Stimulated activated CD4-positive, alpha-beta T cell treated with anti-CD3 and anti-CD28 coated beads, Interleukin-1b, Interleukin-23, amount 100 ng/mL, for 4 hours (primary cell): ENCODE measurements at regions not wholly inside any gene's neighbourhood (a gene's known extent, or its start where the extent isn't known, plus 50 kb on each side); places are given as distances from the start of the nearest gene placed in this dataset.

Experiments used
- DNase-seq, 2 donors: peaks; one replicate each; pipeline ENCODE4 v3.0.0-alpha.2; 2020; ENCODE audit warnings: low read depth in 2 of 2

DNA sequence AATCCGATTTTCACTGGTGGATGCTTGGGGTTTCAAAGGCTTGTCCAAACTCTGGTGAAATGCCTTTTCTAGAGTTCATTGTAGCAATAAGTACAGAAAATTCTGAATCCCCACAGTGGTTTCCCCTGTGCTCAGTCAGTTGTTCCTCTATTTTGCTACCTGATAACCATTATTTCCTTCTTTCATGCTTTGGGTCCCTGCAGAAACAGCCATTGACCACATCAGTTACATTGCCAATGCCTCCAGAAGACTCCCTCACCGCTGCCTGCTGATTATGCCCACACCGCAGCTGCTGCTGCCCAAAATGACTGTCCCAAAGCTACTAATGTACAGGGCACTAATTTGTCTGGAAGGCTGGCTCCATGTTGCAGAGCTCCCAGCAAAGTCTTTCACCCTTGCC lies 517.3 kb downstream of the KLF12 start:
- no peak for DNase-seq

DNA sequence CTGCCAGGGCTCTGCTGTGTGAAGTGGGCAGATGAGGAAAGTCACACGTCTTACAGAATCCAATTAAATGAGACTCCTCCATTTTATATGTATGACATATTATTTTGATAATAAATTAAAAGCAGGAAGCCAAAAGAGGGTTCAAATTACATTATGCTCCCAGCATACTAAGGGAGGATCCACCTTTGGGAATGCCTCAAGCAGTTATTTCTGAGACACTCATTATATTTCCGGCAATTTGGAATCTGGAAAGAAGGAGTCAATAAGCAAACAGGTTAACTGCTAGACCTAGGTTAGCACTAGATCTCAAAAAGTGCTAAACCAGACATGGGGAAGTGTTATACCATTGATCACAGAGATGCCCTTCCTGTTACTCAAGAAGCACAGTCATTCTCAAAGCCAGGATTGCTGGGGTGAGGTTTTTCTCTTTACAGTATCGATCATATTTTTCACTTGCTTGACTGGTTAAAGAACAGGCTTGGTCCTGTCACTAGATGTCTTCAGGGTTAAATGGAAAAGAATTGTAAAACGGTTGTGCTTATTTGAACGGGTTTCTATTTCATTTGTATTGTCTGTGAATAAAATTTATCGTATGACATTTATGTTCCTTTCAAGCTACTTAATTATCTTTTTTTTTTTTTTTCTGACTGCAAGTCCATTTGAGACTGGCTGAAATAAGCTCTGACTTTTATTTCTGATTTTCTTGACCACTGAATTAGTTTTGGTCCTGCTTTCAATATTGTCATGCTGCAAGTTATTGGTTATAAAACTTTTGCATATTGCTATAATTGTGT lies 523.2 kb downstream of the KLF12 start:
- DNase-seq: no peak

DNA sequence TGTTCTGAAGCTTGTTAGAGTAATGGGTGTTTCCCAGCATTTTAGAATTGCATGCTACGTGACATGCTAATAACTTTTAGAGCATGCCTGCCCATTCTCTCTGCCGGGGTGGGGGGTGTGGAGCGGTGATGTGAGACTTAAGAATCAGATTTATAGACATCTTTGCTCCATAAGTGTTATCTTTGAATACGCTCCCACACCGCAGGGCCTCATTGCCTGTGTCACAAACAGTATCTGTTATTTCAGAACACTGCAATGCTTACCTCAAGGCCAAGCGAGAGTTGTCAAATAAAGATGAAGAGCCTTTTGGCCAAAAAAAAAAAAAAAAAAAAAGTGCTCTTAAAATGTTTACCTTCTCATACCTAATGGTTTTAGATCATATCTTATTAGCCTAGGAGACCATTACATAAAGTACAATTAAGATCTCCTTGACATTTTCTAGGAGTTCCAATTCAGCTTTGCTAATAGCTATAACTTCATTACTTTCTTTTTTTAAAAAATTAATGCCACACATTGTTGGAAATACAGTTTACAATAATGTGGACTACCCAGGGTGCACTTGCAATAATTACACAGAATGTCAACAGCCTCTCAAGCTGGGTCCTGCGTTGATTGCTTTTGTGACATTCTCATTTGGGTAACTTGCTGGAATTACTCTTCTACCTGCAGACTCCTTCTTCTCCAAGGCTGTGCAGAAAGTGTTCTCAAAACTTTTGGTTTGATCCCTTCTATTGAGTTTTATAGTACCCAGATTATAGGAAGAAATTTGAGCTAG lies 525.3 kb downstream of the KLF12 start:
- no peak for DNase-seq

DNA sequence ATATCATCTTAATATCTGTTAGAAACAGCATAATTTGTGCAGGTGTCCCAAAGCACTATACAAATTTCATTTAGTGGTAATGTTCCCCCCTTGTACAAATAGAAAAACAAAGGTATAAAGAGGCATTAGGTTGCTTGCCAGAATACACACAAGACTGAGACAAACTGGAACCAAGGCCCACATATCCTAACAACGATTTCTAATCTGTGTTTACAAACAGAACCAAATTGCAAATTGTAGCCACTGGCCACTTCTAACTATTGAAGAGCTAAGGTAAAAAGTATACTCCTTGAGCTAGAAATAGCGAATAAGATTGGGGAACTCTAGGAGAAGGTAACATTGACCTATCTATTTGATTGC lies 526.1 kb downstream of the KLF12 start:
- no peak for DNase-seq

DNA sequence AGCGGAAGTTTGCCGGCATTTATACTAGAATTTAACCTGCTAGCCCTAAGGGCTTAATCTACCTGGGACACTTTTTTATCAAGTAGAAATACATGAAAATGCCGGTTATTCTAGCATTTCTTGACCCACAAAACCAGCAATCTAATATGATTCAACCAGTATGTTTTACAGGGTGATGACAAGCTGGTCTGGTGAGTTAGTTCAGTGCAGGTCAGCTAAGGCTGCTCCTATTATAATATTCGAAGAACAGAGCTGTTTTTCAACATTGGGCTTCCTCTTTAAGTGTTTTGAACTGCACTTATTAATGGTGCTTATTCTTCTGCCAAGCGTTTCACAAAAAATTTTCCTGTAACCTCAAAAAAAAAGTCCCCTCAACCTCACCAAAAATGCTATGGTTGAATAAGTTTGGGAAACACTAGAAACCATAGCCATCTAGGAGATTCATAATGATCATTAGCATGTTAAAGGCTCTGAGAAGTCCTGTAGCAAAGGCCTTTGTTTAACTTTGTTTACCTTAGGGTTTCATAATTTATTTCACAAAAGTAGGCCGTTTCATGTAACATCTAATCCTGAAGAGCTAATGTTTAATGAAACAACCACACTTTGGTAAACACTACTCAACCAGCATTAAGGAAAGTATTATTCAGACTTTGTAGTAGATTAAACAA lies 526.6 kb downstream of the KLF12 start:
- DNase-seq: no peak

DNA sequence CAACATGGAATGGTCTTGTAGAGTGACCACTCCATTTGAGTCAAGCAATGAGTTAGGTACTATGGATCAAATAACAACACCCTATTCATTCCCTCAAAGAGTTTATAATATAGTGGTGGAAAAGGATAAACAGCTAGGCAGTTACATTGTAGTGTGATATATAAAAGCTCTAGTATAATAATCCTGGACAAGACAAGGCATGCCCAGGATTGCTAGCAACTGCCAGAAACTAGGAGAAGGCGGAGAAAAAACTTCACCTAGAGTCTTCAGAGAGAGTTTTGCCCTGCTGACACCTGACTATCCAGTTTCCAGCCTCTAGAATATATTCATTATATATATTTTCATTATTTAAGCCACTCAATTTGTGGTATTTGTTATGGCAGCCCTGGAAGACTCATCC lies 530.6 kb downstream of the KLF12 start:
- no peak for DNase-seq

DNA sequence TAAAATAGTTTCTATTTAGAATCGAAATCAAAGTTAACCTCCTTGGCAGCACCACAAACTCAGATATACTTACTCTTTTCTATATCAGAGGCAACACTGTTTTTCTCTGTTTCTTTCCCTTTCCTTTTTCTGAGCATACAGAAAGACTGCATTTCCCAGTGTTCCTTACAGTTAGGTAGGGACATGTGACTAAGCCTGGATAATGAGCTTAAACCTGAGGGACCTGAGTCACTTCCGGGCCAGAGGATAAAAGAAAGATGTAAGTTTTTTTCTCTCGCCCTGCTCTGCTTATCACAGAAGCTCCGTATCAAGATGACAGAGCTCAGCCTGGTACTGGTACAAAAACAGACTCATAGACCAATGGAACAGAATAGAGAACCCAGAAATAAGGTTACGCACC lies 531.9 kb downstream of the KLF12 start:
- DNase-seq: no peak

DNA sequence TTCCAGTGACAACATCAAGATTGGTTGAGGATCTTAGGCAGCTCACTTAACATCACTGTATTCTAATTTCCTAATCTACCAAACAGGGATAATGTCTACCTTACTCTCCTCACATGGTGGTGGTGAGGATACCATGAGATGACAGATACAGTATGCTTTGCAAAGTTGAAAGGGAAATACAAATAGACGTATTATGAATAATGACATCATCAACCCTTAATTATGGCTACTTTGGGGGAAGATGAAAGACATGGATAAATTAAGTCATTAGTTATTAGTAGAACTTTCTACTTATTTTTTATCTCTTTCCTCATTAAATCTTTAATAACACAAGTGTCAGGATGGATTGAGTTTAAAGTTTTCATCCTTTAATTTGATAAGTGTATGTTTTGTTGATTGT lies 532.5 kb downstream of the KLF12 start:
- DNase-seq: no peak

DNA sequence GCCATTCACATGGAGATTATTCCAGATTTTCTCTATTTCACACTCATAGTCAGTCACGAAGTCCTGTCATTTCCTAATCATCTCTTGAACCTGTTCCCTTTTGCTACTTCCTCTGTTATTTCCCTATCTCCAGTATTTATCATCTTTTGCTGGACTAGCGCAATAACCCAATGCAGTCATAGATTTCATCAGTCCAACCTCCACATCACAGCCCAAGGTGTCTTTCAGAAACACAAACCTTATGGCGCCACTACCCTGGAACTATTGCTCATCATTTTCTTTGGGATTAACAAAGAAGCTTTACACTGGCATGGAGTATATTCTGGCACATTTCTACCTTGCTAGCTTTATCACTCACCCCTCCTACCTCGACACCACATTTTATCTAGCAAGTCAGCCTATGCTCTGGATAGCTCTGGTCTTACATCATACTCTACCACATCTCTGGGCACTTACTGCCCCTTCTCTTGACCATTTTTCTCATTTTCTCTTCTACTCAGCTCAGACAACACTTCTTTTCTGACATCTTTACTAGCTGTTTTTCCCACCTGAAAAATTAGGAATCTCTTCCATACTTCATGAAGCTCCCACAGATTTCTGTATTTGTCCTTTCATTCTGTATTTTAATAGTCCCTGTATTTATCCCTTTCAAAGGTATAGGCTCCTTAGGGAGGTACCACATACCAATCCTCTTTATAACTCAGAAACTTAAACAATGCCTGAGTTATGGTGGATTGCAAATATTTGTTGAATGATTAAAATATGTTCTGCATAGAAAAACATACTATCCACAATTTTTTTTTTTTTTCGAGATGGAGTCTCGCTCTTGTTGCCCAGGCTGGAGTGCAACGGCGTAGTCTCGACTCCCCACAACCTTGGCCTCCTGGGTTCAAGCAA lies 534.7 kb downstream of the KLF12 start:
- DNase-seq: no peak

DNA sequence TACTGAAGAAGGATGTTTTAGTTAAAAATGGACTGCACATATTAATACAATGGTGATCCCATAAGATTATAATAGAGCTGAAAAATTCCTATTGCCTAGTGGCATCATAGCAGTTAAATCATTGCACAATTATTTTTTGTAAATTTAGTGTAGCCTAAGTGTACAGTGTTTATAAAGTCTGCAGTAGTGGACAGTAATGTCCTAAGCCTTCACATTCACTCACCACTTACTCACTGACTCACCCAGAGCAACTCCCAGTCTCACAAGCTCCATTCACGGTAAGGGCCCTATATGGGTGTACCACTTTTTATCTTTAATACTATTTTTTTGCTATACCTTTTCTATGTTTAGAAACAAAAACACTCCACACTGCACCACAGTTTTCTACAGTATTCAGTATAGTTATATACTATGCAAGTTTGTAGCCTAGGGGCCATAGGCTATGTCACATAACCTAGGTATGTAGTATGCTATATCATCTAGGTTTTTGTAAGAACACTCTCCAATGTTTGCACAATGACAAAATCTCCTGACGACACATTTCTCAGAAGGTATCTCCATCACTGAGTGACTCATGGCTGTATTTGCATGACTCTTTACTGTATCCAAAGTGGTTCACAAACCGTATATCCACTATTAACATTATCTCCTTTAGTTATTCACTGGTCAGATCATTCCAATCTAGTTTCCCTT lies 536.0 kb downstream of the KLF12 start:
- no peak for DNase-seq

DNA sequence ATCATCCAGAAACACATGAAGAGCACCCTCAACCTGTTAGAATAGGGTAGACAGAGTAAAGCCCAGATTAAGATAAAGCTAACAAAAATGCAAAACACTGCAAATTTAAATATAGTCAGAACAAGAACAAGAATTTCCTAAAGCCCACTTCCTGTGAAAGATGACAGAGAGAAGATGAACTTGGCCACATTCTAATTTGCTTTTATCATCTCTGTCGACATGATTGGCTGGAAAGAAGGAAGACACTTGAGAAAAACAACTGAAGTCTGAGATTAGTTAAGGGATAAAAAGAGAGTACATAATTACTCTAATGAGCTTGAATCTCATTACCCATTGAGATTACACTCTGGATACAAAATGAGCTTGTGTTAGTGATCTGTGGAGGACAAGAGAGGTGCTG lies 537.6 kb downstream of the KLF5 start:
- no peak for DNase-seq

DNA sequence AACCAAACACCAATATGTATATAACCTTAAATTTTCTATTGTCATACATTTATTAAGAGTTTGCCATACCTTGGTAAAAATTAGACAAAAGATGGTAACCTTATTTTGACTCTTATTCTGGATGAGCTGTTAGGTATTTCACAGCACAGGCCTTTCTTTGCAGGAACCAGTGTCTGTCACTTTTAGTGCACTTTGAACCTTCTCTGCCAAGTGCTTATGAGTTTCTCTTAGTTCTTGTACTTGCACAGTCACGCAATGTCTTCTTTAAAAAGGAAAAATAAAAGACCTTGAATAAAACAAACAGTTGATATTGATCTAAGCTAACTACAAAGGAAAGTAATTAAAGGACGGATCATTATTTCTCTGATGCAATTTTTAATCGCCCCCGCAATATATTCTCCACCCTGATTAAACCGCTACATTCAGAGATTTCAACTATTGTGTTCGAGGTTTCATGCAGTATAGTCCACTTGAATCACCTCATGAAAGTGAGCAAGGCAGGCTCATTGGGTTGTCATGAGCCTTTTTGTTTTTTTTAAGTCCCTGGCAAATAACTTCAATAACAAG lies 534.5 kb downstream of the KLF5 start:
- DNase-seq: no peak

DNA sequence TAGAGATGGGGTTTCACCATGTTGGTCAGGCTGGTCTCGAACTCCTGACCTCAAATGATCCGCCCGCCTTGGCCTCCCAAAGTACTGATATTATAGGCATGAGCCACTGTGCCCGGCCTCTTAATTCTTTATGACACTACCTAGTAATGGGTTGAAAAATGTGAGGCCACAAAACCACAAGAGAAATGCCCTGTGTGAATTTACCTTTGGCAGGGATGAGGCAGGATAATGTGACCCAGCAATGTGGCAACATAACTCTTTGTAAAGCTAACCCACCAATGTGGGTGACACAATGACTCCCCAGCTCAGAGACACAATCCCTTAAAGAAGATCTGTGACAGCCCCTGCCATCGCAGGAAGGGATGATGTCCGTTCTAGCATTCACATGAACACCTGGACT lies 533.1 kb downstream of the KLF5 start:
- no peak for DNase-seq

DNA sequence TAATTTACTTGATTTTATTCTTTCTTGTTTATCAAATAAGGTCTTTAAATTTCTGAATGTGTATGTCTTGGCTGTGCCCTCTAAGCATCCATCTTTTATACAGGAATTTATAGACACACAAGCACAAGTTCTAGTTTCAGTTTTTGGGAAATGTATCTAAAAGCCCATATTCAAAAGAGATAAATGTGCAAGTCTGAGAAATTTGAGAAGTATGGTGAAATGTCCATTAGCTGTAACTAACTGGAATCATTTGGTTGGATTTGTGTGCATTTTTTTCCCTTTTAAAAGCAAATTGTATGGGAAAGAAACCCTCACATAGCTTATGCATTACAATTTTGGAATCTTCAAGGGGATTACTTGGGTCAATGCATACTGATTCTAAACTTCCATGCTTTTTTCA lies 532.0 kb downstream of the KLF5 start:
- DNase-seq: no peak

DNA sequence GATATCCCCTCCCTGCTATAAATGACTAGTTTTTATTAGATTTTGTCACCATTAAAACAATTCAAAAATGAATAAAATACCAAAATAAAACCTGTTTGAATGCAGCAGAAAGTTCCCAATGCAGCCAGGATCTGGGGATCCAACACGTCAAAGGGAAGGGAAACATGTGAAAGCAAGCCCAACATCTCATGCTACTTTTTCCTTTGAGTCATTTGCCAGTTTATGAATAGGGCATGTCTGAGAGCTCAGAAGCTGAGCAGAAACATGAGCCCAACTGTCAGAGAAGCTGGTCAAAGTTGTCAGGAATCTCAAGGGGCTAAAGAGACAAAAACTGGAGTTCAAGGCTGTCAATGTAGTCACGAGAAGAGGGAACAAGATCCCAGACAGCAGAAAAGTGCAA lies 526.4 kb downstream of the KLF5 start:
- DNase-seq: no peak

DNA sequence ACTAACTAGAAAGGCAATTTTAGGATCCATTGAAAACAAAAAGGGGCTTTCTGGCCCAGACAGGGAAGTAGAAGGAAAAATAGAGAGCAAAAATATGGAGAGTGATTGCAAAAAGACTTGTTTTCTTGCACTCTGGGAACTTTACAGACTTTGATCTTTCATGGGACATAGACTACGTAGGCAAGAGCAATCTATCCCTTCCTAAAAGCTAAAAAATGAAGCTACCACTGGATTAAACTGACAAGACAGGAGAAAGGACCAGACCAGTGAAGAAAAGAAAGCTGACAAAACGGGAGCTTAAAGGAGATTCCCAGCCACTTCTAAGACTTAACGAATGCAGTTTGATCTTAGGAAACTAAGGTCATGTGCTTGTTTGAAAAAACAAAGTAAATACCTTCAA lies 524.5 kb downstream of the KLF5 start:
- no peak for DNase-seq

DNA sequence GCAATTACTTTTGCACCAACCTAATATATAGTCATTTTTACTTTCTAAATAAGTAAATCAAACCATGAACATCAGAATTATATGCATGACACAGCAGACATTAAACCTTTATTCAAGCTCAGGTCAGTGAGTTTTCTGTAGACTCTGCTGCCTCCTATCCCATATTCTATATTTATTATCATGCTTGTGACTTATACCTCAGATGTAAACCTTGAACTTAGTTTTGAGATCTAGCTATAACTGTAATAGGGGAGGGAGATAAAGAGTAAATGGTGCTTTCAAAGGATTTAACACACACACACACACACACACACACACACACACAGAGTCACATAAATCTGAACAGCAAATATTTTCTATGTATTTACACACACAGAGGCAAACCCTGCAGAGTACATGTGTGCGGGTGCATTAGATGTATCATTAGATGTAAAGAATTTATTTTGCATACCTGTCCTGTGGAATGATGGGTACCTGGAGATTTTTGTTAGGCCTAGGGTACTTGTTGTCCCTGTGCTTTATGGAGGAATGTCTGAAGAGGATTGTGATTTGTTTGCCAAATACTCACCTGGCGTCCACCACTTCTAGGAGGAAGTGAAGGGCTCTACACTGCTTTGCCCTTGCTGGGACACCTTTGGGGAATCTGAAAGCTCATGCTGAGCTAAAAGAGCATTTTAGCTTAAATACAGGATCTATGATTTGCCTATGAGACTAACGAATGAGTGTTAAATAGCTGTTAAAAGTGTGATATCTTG lies 521.9 kb downstream of the KLF5 start:
- DNase-seq: no peak

DNA sequence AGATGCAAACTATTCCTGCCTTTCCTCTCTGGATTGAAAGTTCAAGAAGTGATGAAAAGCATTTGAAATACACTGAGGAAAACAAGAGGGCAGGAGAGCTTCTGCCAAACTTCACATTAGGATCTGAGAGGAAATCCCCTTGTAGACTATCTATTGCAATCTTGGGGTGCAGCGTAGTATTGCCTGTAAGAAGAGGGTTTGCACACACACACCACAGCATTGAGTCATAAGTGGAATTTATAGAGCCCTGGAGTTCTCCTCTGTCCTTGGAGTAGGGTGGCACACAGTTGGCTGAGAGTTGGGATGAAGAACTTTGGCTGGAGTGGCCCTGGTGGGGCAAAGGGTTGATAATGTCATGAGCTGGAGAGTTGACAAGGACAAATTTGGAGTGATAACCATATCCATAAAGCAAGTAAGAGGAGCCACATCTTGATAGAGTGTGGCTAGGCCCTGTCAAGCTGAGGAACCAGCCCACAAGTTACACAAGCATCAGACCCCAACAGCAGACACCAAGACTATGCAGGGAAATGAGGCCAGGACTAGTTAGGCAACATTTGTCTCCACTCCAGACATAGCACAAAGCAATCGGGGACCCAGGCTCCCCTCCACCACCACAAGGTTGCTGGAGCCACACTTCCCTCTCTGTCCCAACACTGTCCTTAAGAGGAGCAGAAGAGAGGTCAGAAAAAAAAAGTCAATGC lies 520.9 kb downstream of the KLF5 start:
- no peak for DNase-seq

DNA sequence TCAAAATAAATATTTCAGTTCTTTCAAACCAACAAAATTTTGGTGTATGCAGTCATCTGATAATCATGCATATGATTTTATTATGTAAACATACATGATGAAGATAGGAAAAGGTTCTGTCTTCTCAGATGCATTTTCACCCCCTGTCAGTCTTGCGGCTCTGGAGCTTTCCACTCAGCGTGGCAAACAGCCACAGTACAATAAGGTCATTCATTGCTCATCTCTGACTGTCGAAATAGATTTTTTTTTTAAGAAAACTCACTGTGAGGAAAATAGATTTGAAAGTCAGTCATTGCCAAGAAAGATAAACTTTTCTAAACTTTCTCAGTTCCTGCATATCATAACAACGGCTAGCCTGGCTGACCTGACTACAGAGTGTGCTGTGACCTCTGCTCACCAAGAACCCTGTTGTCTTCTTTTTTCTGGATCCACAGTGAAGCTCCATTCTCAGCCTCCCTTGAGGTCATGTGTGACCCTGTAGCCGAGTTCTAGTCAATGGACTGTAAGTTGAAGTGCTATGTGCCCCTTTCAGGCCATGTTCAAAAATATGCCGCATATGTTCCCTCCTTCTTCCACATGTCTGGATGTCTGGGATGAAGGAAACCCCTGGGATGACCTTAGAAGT lies 519.6 kb downstream of the KLF5 start:
- no peak for DNase-seq
